Erythroblast (primary cell): ENCODE measurements at regions not wholly inside any gene's neighbourhood (a gene's known extent, or its start where the extent isn't known, plus 50 kb on each side); places are given as distances from the start of the nearest gene placed in this dataset.

Source experiments
- GATA1 ChIP-seq: IDR thresholded peaks from 2 replicates; pipeline ENCODE4 v1.6.1; 2011; ENCODE audit warnings: low read depth, mild to moderate bottlenecking, control low read depth, low read length, moderate library complexity
- POLR2A ChIP-seq: IDR thresholded peaks from 2 replicates; pipeline ENCODE4 v1.6.1; 2011; ENCODE audit warnings: mild to moderate bottlenecking, low read length

GRCh38 chr14:58992935-58993334 is 195.5 kb upstream of the DAAM1 start:
- TF ChIP-seq POLR2A (no peak), GATA1 (no peak)
